ENCODE measurements at regions not wholly inside any gene's neighbourhood (a gene's known extent, or its start where the extent isn't known, plus 50 kb on each side); places are given as distances from the start of the nearest gene placed in this dataset.

- DNase-seq = no peak
Observed at GRCh38 chr13:67857581-67858310, 627.6 kb upstream of the PCDH9 start.

GRCh38 chr13:67856955-67857354 lies 626.8 kb upstream of the PCDH9 start:
- DNase-seq = no peak

- DNase-seq = no peak
Observed at GRCh38 chr13:67855741-67856238, 625.7 kb upstream of the PCDH9 start.

- no peak for DNase-seq
Observed at GRCh38 chr13:67854990-67855389, 624.9 kb upstream of the PCDH9 start.

GRCh38 chr13:67844574-67844973 lies 614.4 kb upstream of the PCDH9 start:
- no peak for DNase-seq

- no peak for DNase-seq
Observed at GRCh38 chr13:67841071-67841470, 610.9 kb upstream of the PCDH9 start.

- no peak for DNase-seq
Observed at GRCh38 chr13:67833564-67833963, 603.4 kb upstream of the PCDH9 start.

GRCh38 chr13:67829641-67830040 lies 599.5 kb upstream of the PCDH9 start:
- DNase-seq = no peak

- no peak for DNase-seq
Observed at GRCh38 chr13:67827992-67828391, 597.9 kb upstream of the PCDH9 start.

GRCh38 chr13:67821606-67822005 lies 591.5 kb upstream of the PCDH9 start:
- DNase-seq = no peak

GRCh38 chr13:67806796-67807195 lies 576.7 kb upstream of the PCDH9 start:
- no peak for DNase-seq

- no peak for DNase-seq
Observed at GRCh38 chr13:67803118-67803517, 573.0 kb upstream of the PCDH9 start.

- no peak for DNase-seq
Observed at GRCh38 chr13:67792151-67792676, 562.1 kb upstream of the PCDH9 start.

GRCh38 chr13:67791047-67791446 lies 560.9 kb upstream of the PCDH9 start:
- no peak for DNase-seq

- DNase-seq = no peak
Observed at GRCh38 chr13:67776151-67776550, 546.0 kb upstream of the PCDH9 start.

- no peak for DNase-seq
Observed at GRCh38 chr13:67775359-67775758, 545.2 kb upstream of the PCDH9 start.

- DNase-seq = no peak
Observed at GRCh38 chr13:67772807-67773453, 542.8 kb upstream of the PCDH9 start.

GRCh38 chr13:67771106-67771505 lies 541.0 kb upstream of the PCDH9 start:
- no peak for DNase-seq

- DNase-seq = no peak
Observed at GRCh38 chr13:67769987-67770341, 539.8 kb upstream of the PCDH9 start.

GRCh38 chr13:67769063-67769986 lies 539.2 kb upstream of the PCDH9 start:
- no peak for DNase-seq

- DNase-seq = no peak
Observed at GRCh38 chr13:67763984-67764383, 533.8 kb upstream of the PCDH9 start.

- DNase-seq = no peak
Observed at GRCh38 chr13:67763384-67763783, 533.2 kb upstream of the PCDH9 start.

GRCh38 chr13:67758975-67759374 lies 528.8 kb upstream of the PCDH9 start:
- no peak for DNase-seq
